A549 (cell line): ENCODE measurements at regions not wholly inside any gene's neighbourhood (a gene's known extent, or its start where the extent isn't known, plus 50 kb on each side); places are given as distances from the start of the nearest gene placed in this dataset.

Source experiments
- ATAC-seq, 2 experiments: fragments of 200-7000 bp in 1 of 2; fragments of >200 bp in 1 of 2; cut with Nextera tagmentation in 1 of 2; cut with Tn5 transposase in 1 of 2; 3 replicates each; pipeline versions ENCODE4 v1.8.0 to v1.9.1; 2018 to 2020; ENCODE audit warnings: mild to moderate bottlenecking in 1 of 2, moderate library complexity in 1 of 2
- CTCF ChIA-PET: fragments of 300-600 bp; sonication (Branson Sonifier 250); formaldehyde crosslinking; extraction: SDS; loops from one replicate; lab custom pipeline; 2021; ENCODE audit warnings: antibody characterized with exemption, inconsistent platforms; lab: Yijun Ruan, JAX
- POLR2A ChIA-PET: fragments of 350-600 bp; formaldehyde crosslinking; extraction: SDS; loops from one replicate; lab custom pipeline; 2021; ENCODE audit warnings: antibody characterized with exemption, inconsistent platforms; lab: Yijun Ruan, JAX
- DNase-seq, 2 experiments: peaks; one replicate each; pipeline versions ENCODE4 v3.0.0 to v3.0.0-alpha.2; 2011 to 2016; ENCODE audit warnings: low read depth in 1 of 2, low spot score in 1 of 2
- FAIRE-seq: peaks from 2 replicates; lab custom pipeline; 2011; peaks lifted over from hg19 to GRCh38; lab: Jason Lieb, UNC
- H3K27ac ChIP-seq, 2 experiments: fragments of >200 bp; sonication (Bioruptor Twin); formaldehyde crosslinking; 3 replicates each; pipeline ENCODE4 v1.5.1; 2016 to 2017
- H3K4me1 ChIP-seq: fragments of >200 bp; sonication (Bioruptor Twin); formaldehyde crosslinking; 3 replicates; pipeline ENCODE4 v1.6.1; 2016
- H3K4me2 ChIP-seq: fragments of >200 bp; sonication (Bioruptor Twin); formaldehyde crosslinking; 3 replicates; pipeline ENCODE4 v1.6.1; 2016
- H3K4me3 ChIP-seq: fragments of >200 bp; sonication (Bioruptor Twin); formaldehyde crosslinking; 3 replicates; pipeline ENCODE4 v1.5.1; 2016
- H3K9me3 ChIP-seq: fragments of >200 bp; sonication (Bioruptor Twin); formaldehyde crosslinking; 3 replicates; pipeline ENCODE4 v1.6.1; 2016
- CTCF ChIP-seq: fragments of >200 bp; sonication (Bioruptor Twin); formaldehyde crosslinking; IDR thresholded peaks from 3 replicates; pipeline ENCODE4 v1.5.1; 2016
- E2F6 ChIP-seq: IDR thresholded peaks from 2 replicates; pipeline ENCODE4 v1.6.1; 2012; ENCODE audit warnings: low read depth, borderline replicate concordance
- EHMT2 ChIP-seq: fragments of 200-600 bp; sonication (generic); IDR thresholded peaks from 2 replicates; pipeline ENCODE4 v1.6.1; 2016; ENCODE audit warnings: antibody characterized with exemption, low read depth, mild to moderate bottlenecking, moderate library complexity
- ELK1 ChIP-seq: fragments of 150-350 bp; IDR thresholded peaks from 2 replicates; pipeline ENCODE4 v1.6.1; 2014; ENCODE audit warnings: low read depth, mild to moderate bottlenecking, low read length
- HOXA7 ChIP-seq: fragments of 250-450 bp; sonication (Bioruptor Pico); IDR thresholded peaks from 2 replicates; pipeline ENCODE4 v1.5.0; 2020; ENCODE audit warnings: mild to moderate bottlenecking, moderate library complexity
- NR3C1 ChIP-seq: fragments of >200 bp; sonication (Bioruptor Twin); formaldehyde crosslinking; IDR thresholded peaks from 3 replicates; pipeline ENCODE4 v1.6.1; 2017
- PBX3 ChIP-seq: IDR thresholded peaks from 2 replicates; pipeline ENCODE4 v1.6.1; 2012
- PHF8 ChIP-seq: fragments of 200-600 bp; sonication (generic); IDR thresholded peaks from 2 replicates; pipeline ENCODE4 v1.6.1; 2016; ENCODE audit warnings: low read depth, mild to moderate bottlenecking, antibody characterized with exemption, moderate library complexity, borderline replicate concordance
- POLR2A ChIP-seq: IDR thresholded peaks from 2 replicates; pipeline ENCODE4 v1.6.1; 2012; ENCODE audit warnings: mild to moderate bottlenecking, low read length
- POLR2AphosphoS2 ChIP-seq: conservative IDR thresholded peaks from 2 replicates; pipeline ENCODE4 v1.6.1; 2012; ENCODE audit warnings: low read length, improper control_type of control experiment, inconsistent platforms
- REST ChIP-seq: fragments of 200-600 bp; sonication (generic); IDR thresholded peaks from 2 replicates; pipeline ENCODE4 v1.6.1; 2016; ENCODE audit warnings: antibody characterized with exemption, mild to moderate bottlenecking, moderate library complexity
- RFX5 ChIP-seq: fragments of 450-650 bp; IDR thresholded peaks from 2 replicates; pipeline ENCODE4 v1.7.1; 2014; ENCODE audit warnings: antibody characterized with exemption, mild to moderate bottlenecking, moderate library complexity
- SMC3 ChIP-seq: fragments of >200 bp; sonication (Bioruptor Twin); formaldehyde crosslinking; IDR thresholded peaks from 3 replicates; pipeline ENCODE4 v1.6.1; 2018; ENCODE audit warnings: inconsistent platforms
- USF2 ChIP-seq: fragments of 450-650 bp; IDR thresholded peaks from 2 replicates; pipeline ENCODE4 v1.6.1; 2014; ENCODE audit warnings: antibody characterized with exemption
- ZNF302 ChIP-seq: fragments of 250-450 bp; sonication (Bioruptor Pico); IDR thresholded peaks from 2 replicates; pipeline ENCODE4 v1.9.0; 2021; ENCODE audit warnings: inconsistent platforms, mild to moderate bottlenecking, moderate library complexity
- ZSCAN20 ChIP-seq: fragments of 250-450 bp; sonication (Bioruptor Pico); IDR thresholded peaks from 2 replicates; pipeline ENCODE4 v1.8.0; 2022; ENCODE audit warnings: mild to moderate bottlenecking, moderate library complexity
- WGBS: methylation state at CpG from one replicate; pipeline ENCODE4 v1.1.6; 2017; ENCODE audit errors: missing lambda C conversion rate; 5-methylcytosine and 5-hydroxymethylcytosine counted together

GRCh38 chr2:66327066-66327740 lies 107.7 kb upstream of the MEIS1 start:
- no peak overlapping the region for H3K4me2 ChIP-seq
- ATAC-seq = no peak
- no peaks in the 10 kb centered on the region for H3K4me1 ChIP-seq
- no peak for DNase-seq
- no peaks in the 10 kb centered on the region for H3K9me3 ChIP-seq
- no peak overlapping the region for H3K4me3 ChIP-seq
- 31% methylated on average over 5 of the region's 5 CpGs for WGBS
- CTCF ChIA-PET = interaction anchor here (0.6 kb wide), 1 partner anchor 101 kb away, joined by 5 read pairs; no protein-coding TSS in a partner anchor
- no peak for FAIRE-seq
- no peak overlapping the region for H3K27ac ChIP-seq
- TF ChIP-seq ZNF302 (CRISPR knock-in tag) = no peak
- no peak for TF ChIP-seq PBX3
- TF ChIP-seq PHF8 = no peak
- no peak for TF ChIP-seq NR3C1
- TF ChIP-seq EHMT2 = no peak
- no peak for TF ChIP-seq USF2
- TF ChIP-seq REST = no peak
- TF ChIP-seq CTCF = no peak
- no peak for TF ChIP-seq SMC3
- TF ChIP-seq POLR2A = no peak
- TF ChIP-seq E2F6 = no peak
- no peak for TF ChIP-seq POLR2AphosphoS2
- no peak for TF ChIP-seq ELK1
- POLR2A ChIA-PET = no interaction called here

GRCh38 chr2:66324909-66325528 lies 109.9 kb upstream of the MEIS1 start:
- no peak for FAIRE-seq
- POLR2A ChIA-PET = no interaction called here
- Histone ChIP-seq H3K4me2 (no peak overlapping the region), H3K27ac (no peak overlapping the region)
- TF ChIP-seq ZSCAN20 (no peak), HOXA7 (no peak), RFX5 (no peak)
- TF ChIP-seq, all 56 proteins: peak for 0
- no peaks in the 10 kb centered on the region for H3K4me1 ChIP-seq
- H3K4me3 ChIP-seq = no peak overlapping the region
- CTCF ChIA-PET = interaction anchor here (0.6 kb wide), 1 partner anchor 52 kb away, joined by 3 read pairs; no protein-coding TSS in a partner anchor
- WGBS = 8% methylated on average over 4 of the region's 4 CpGs
- no peaks in the 10 kb centered on the region for H3K9me3 ChIP-seq
- no peak for ATAC-seq
- no peak for DNase-seq
